ENCODE measurements at regions not wholly inside any gene's neighbourhood (a gene's known extent, or its start where the extent isn't known, plus 50 kb on each side); places are given as distances from the start of the nearest gene placed in this dataset.
"Not testable (repeated sequence)": the region's sequence is repeated elsewhere in the genome, so short reads cannot be mapped to it uniquely, and the experiment has no call there.

GRCh38 chrX:768596-768995 is 138.0 kb downstream of the SHOX start:
- no peak for DNase-seq (ENCODE audit: low read depth)
- H3K4me3 ChIP-seq (ENCODE audit: low read depth, low read length): no peak overlapping the region
- TF ChIP-seq CTCF (conservative IDR thresholded peaks at IDR 0.05; ENCODE audit: low read depth, low read length): no peak

- no peak for TF ChIP-seq CTCF (conservative IDR thresholded peaks at IDR 0.05; ENCODE audit: low read depth, low read length)
- no peak overlapping the region for H3K4me3 ChIP-seq (ENCODE audit: low read depth, low read length)
- DNase-seq (ENCODE audit: low read depth): no peak
Measured at GRCh38 chrX:758917-759316, 128.3 kb downstream of the SHOX start.

GRCh38 chrX:750812-751211 is 120.2 kb downstream of the SHOX start:
- no peak for TF ChIP-seq CTCF (conservative IDR thresholded peaks at IDR 0.05; ENCODE audit: low read depth, low read length)
- DNase-seq (ENCODE audit: low read depth): no peak
- H3K4me3 ChIP-seq (ENCODE audit: low read depth, low read length): no peak overlapping the region

- no peak for TF ChIP-seq CTCF (conservative IDR thresholded peaks at IDR 0.05; ENCODE audit: low read depth, low read length)
- DNase-seq (ENCODE audit: low read depth): no peak
- H3K4me3 ChIP-seq (ENCODE audit: low read depth, low read length): no peak overlapping the region
Measured at GRCh38 chrX:750263-750662, 119.7 kb downstream of the SHOX start.

GRCh38 chrX:747176-747575 is 116.6 kb downstream of the SHOX start:
- no peak for TF ChIP-seq CTCF (conservative IDR thresholded peaks at IDR 0.05; ENCODE audit: low read depth, low read length)
- no peak for DNase-seq (ENCODE audit: low read depth)
- H3K4me3 ChIP-seq (ENCODE audit: low read depth, low read length): no peak overlapping the region

GRCh38 chrX:739611-740010 is 109.0 kb downstream of the SHOX start:
- no peak for DNase-seq (ENCODE audit: low read depth)
- H3K4me3 ChIP-seq (ENCODE audit: low read depth, low read length): no peak overlapping the region
- TF ChIP-seq CTCF (conservative IDR thresholded peaks at IDR 0.05; ENCODE audit: low read depth, low read length): no peak

- not testable (repeated sequence) for DNase-seq (ENCODE audit: low read depth); H3K4me3 ChIP-seq (ENCODE audit: low read depth, low read length)
Measured at GRCh38 chrX:737021-737420, 106.4 kb downstream of the SHOX start.

- no peak for DNase-seq (ENCODE audit: low read depth)
- no peak overlapping the region for H3K4me3 ChIP-seq (ENCODE audit: low read depth, low read length)
- TF ChIP-seq CTCF (conservative IDR thresholded peaks at IDR 0.05; ENCODE audit: low read depth, low read length): no peak
Measured at GRCh38 chrX:734362-734761, 103.8 kb downstream of the SHOX start.
